ENCODE measurements at regions not wholly inside any gene's neighbourhood (a gene's known extent, or its start where the extent isn't known, plus 50 kb on each side); places are given as distances from the start of the nearest gene placed in this dataset.
"Not testable (repeated sequence)": the region's sequence is repeated elsewhere in the genome, so short reads cannot be mapped to it uniquely, and the experiment has no call there.

DNA sequence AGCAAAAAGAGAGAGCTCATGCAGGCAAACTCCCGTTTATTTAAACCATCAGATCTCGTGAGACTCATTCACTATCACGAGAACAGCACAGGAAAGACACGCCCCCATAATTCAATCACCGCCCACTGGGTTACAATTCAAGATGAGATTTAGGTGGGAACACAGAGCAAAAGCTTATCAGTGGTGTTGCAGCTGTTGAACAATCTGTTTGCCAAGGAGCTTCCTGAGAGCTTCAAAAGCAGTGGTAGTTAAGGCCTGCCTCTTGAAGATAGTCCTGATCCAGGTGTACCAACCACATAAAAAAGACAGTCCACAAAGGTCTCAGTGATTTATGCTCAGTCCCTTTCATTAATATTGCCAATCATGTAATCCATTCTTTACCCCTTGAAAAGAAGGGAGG is 269.4 kb upstream of the IRAK1BP1 start:
- DNase-seq: no peak

DNA sequence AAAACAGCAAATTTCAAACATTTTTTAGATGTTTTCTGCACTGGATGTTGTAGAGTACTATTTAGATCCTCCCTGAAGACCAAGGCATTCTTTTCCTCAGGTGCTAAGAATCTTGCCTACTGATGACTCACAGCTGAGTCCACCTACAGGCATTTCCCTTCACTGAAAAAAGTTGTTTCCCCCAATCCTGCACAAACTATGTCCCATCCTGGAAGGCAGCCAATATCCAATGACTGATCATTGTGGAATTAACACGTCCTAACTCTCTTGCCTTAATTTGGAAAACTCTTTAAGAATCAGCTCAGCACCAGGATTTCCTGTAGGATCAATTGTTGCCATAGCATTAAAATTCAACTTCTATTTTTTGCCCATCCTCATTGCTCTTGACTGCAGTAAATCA is 268.4 kb upstream of the IRAK1BP1 start:
- no peak for DNase-seq

DNA sequence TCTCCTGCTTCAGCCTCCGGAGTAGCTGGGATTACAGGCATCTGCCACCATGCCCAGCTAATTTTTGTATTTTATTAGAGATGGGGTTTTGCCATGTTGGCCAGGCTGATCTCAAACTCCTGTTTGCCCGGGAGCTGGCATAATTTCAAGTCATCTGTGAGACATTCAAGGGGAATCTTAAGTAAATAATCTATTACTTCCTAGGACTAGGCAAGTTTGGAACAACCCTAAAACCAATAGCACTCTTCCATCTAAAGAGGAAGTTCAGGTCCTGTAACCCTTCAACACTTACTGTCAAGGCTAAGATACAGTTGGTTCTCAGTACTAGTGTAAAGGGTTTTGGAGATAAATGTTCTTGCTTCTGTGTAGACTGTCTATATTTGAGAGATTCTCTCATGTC is 267.8 kb upstream of the IRAK1BP1 start:
- no peak for DNase-seq

DNA sequence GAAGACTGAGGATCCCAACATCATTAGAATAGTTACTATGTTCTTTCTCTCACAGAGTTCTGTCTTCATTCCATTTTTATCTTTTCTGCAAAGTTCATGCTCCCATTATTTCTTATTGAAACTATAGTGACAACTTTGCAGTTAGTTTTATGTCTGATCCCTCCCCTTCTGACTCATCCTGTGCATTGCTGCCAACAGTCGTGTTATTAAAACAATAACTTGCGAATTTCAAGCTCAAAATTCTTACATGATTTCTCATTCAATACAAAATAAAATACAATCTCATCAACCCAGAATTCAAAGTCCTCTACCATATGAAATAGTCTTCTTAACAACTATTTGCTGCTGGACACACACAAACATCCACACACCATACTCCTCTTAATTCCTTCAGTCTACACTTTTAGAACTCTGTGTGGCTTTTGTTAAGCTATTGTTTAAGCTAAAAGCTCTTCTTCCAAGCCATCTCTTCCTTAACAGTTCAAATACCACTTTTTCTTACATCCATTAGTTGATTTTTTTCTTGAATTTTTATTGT is 261.4 kb upstream of the IRAK1BP1 start:
- DNase-seq: no peak

DNA sequence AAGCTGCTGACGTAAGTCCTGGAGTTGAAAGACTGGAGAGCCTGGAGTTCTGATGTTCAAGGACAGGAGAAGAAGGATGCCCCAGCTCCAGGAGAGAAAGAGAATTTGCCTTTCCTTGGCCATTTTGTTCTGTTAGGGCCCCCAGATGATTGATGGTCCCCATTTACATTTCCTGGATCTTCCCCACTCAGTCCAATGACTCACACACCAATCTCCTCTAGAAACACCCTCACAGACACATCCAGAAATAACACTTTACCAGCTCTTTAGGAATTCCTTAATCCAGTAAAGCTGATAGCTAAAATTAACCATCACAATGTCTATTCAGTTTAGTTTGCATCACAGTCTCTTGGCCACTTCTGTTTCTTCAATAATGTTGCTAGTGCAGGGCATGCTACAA is 260.2 kb upstream of the IRAK1BP1 start:
- DNase-seq: no peak

DNA sequence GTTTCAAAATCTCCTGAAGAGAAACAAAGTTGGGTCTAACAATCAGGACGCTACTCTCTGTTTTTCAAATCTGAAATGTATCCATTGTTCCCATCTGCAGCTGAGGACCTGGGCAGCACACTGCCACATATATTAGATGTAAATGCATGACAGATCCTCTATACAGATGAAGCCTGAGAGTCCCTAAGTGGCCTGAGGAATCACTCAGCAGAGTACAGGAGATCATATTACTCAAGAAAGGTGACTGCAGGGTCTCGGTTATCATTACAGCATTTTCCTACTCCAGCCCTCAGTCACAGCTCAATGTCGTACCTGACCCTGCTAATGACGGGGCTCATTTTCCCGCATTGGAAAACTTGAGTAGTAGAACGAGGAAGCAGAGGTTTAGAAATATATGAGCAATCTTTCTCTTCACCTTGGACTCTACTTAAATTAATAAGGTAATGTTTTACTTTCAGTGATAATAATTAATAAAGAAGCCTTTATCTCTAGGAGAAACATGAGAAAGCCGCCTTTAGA is 256.2 kb upstream of the IRAK1BP1 start:
- DNase-seq: no peak

DNA sequence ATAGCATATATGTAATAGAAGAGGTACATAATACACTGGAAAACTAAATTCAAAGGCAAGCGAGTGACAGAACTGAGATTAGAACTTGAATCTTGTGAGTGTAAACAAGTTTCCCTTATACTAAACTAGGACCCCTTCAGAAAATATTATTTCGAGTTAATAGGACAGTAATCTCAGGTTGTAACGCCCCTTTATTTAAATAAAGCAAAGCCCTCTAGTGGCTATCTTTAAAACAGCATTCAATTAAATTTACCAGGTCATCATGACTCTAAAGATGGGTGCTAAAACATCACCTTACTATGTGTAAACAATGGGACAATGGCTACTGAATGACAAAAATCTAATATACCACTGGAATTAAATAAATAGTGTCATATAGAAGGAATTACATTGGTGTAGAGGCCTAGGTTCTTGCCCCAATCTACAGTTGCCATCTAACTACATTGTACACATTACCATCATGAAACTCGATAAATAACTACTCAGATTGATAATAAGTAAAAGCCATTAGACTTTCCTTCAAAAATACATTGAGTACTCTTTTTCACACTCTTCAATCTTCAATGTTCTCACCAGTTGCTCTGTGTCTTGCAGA is 255.4 kb upstream of the IRAK1BP1 start:
- no peak for DNase-seq

DNA sequence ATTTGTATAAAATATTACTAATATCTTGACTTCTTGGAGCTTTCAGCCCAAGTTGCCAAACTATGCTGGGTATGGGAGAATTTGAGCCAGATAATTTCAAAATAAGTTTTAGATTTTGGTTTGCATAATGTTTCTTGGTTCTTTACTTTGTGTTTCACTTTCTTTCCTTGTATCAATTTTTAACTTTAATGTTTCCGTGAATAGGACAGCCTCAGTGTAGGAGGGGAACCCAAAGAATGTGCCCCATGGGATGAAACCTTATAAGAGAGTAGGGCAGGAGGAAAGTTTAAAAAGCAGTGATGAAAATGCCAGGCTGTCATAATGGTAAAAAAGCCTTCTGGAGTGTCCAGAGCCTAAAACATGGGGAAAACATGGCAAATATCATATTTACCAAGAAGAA is 252.4 kb upstream of the IRAK1BP1 start:
- DNase-seq: no peak

DNA sequence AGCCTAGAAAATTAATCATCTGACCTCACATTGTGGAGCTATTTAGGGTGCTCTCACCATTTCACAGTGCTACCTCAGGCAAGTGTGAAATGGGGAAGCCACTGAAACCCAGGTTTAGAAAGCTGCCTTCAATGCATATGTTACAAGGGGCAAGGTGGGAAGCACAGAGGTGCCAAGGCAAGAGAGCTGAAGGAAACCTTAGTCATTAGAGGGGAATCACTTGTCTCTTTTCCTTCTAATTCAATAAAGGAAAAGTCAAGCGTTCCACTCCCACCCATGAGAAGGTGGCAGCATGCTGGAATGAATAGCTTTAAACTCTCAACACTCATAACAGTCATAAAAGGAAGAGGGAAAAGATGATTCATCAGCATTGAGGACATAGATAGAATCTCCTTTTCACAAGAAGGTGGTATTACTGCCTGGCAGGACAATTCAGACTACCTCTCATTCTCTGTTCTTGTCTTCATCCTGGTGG is 251.9 kb upstream of the IRAK1BP1 start:
- DNase-seq: no peak

DNA sequence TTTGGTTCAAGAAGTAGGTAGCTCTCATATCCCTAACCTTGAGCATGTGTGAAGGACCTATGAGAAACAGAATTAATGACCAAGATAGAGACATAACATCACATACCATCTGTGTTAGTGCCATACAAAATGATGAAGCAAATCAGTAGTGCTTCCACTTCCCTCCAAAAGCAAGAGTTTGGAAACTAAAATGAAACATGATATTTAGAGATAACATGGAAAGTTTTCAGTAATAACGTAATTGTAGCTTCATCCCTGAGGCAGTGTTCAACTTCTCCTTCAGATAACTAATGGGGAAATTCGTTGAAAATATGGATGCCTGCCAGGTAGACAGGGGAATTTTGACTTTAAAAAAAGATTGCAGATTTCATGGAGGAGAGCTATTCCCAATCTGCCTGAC is 248.4 kb upstream of the IRAK1BP1 start:
- no peak for DNase-seq

DNA sequence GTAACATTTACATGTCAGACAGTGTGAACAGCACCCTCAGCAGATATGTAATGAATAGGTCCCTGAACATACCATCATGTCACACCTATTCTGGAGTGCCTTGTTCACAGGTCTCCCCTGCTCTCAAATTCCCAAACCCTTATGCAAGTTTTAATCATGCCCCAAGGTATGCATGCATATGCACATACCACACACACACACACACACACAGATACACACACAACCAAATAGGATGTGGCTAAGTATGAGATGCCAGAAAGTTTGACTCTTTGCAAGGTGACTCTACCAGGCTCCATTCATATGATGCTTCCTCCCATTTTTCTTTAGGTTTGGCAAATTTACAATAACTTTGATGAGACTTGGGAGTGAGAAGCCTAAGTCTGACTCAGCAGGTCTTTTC is 243.8 kb upstream of the IRAK1BP1 start:
- DNase-seq: no peak

DNA sequence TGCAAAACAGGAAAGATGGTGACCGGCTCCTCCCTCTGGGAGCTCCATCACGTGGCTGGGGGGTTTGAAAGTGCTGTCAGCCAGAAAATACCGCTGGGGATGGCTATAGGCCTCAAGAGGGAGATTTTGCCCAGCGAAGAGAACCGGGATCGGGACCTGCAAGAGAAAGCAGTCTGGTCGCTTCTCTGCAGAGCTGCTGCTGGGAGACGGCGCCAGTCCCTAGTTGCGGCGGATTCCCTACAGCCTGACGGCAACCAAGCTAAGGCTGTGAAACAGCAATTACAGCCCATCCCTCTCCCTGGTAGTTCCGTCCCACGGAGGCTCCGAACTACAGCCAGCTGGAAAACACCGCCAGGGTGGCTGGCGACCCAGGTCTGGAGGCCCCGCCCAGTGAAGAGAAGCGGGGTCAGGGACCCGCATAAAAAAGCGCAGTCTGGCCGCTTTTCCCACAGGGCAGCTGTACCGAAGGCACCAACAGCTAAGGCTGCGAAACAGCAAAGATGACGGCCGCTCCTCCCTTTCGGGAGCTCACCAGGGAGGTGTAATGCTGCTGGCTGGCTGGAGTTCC is 238.1 kb upstream of the IRAK1BP1 start:
- DNase-seq: no peak

DNA sequence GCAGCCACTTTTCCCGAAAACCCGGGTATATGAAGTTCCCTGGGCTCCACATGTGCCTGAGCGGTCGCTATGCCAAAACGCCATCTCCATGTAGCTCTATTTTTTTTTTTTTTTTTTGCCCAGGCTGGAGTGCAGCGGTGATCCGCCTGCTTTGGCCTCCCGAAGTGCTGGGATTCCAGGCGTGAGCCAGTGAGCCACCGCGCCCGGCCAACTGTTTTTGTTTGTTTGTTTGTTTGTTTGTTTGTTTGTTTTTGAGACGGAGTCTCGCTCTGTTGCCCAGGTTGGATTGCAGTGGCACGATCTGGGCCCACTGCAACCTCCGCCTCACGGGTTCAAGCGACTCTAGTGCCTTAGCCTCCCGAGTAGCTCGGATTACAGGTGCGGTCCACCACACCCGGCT is 237.5 kb upstream of the IRAK1BP1 start:
- no peak for DNase-seq

DNA sequence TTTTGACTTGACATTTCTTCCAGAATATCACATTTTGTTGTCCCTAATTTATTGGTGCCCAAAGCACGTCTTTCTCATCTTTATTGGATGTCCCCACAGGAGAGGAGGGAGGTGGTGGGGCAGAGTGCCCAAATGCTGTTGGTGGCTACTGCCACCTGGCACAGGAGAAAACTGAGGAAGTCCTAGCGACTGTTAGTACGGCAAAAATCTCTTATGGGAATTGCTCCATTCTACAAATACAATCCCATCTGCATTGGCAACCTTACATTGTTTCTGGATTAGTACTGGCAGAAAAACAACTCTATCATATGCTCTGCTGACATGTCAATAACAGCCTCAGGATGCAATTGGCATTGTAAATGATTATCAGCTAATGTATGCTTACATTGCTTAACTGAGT is 235.4 kb upstream of the IRAK1BP1 start:
- no peak for DNase-seq

DNA sequence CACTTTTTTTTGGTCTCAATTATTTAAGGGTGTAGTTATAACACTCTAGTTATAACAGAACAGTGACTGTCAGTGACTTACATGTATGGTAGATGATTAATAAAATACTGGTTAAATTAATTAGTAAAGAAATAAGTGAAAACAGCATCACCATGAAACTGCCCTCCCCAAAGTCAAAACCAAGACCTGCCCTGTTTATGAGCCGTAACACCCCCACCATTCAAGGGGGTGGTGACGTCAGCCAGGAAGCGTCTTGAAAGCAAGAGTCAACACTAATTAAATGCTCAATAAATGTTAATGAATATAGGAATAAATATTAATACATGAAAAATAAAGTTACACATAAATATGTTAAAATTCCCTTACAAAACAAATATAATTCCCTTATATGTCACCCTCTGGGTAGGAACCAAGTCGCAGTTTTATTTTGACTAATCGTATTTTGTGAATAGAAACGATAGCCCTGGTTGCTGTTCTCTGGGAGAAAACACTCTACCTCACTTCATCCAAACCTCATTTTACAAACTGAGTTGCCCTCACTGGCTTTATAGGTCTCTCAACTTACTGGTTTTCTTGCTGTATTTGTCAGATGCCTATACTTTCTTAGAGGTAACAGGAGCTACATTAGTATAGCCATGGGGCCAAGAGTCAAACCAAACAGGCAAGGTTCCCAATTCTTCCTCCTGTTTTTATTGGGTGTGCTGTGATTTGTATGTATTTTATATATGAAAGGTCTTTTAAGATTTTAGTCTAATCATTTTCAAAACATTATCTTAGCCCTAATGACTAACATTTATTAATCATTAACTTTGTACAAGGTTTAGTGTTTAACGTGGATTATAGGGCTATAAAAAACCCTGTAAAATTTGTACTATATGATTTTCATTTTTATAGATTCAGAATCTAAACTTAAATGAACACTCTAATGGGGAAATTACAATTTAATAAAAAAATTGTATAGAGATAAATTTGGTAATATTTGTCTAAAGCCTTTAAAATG is 227.9 kb upstream of the IRAK1BP1 start:
- no peak for DNase-seq

DNA sequence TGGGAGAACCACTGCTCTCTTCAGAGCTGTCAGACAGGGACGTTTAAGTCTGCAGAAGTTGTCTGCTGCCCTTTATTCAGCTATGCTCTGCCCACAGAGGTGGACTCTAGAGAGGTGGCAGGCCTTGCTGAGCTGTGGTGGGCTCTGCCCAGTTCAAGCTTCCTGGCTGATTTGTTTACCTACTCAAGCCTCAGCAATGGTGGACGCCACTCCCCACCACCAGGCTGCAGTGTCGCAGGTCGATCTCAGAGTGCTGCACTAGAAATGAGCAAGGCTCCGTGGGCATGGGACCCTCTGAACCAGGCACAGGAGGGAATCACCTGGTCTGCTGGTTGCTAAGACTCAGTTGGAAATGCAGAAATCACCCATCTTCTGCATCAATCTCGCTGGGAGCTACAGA is 223.4 kb upstream of the IRAK1BP1 start:
- not testable (repeated sequence) for DNase-seq

DNA sequence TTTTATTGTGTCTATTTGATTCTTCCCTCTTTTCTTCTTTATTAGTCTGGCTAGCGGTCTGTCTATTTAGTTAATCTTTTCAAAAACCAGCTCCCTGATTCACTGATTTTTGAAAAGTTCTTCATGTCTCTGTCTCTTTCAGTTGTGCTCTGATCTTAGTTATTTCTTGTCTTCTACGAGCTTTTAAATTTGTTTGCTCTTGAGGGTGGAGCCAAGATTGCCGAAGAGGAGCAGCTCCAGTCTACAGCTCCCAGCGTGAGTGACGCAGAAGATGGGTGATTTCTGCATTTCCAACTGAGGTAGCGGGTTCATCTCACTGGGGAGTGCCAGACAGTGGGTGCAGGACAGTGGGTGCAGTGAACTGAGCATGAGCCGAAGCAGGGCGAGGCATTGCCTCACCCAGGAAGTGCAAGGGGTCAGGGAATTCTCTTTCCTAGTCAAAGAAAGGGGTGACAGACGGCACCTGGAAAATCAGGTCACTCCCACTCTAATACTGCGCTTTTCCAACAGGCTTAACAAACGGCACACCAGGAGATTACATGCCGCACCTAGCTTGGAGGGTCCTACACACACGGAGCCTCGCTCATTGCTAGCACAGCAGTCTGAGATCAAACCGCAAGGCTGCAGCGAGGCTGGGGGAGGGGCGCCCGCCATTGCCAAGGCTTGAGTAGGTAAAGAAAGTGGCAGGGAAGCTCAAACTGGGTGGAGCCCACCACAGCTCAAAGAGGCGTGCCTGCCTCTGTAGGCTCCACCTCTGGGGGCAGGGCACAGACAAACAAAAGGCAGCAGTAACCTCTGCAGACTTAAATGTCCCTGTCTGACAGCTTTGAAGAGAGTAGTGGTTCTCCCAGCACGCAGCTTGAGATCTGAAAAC is 220.6 kb upstream of the IRAK1BP1 start:
- not testable (repeated sequence) for DNase-seq

DNA sequence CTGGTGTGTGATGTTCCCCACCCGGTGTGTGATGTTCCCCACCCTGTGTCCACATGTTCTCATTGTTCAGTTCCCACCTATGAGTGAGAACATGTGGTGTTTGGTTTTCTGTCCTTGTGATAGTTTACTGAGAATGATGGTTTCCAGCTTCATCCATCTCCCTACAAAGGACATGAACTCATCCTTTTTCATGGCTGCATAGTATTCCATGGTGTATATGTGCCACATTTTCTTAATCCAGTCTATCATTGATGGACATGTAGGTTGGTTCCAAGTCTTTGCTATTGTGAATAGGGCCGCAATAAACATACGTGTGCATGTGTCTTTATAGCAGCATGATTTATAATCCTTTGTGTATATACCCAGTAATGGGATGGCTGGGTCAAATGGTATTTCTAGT is 201.5 kb upstream of the IRAK1BP1 start:
- DNase-seq: not testable (repeated sequence)

DNA sequence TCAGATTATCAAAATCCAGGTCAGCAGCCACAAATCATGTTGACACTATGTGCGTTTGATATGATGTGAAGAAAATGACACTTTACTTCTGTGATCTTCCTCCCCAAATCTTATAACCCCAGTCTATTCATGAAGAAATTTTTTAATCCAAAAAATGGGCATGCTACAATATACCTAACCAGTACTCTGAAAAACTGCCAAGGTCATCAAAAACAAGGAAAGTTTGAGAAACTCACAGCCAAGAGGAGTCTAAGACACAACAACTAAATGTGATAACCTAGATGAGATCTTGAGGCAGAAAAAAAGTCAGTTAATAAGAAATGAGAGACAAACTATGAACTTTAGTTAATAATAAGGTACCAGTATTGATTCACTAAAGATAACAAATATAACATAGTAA is 200.6 kb upstream of the IRAK1BP1 start:
- no peak for DNase-seq

DNA sequence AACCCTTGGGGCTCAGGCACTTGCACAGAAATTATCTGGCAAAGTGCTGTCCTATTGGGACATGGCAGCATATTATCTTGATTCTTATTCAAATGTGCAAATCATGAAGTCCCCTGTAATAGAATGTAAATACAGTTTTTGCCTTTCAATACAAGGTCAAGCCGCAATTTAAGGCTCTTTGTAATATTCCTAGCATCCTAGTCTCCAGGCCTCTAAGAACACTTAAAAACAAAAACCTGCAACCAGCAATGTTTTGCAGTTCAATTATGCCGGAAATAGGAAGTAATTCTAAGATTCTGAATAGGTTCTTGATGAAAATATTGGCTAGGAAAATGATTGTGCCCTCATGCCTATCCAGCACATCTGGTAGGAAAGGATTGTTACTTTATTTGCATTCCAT is 197.2 kb upstream of the IRAK1BP1 start:
- no peak for DNase-seq

DNA sequence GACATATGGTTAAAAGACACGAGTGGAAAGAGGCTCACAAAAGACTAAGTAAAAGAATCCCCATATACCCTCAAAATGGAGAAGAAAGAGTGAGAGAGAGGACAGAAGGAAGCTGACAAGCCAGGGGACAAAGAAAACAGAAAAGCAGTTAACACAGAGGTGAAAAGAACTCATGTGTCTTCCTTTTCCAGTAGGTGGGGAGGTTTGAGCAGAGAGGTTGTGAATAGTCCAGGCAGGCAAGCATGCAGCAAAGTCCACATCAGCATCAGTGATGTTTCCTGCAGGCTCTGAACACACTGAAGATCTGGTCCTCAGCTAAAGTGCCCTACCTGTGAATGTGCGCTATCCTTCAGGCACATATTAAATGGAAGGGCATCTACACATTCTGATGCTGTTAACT is 196.5 kb upstream of the IRAK1BP1 start:
- no peak for DNase-seq

All from NCI-H1930 (cell line).